Thyroid gland (tissue), 4 donors: ENCODE measurements at regions not wholly inside any gene's neighbourhood (a gene's known extent, or its start where the extent isn't known, plus 50 kb on each side); places are given as distances from the start of the nearest gene placed in this dataset.

ENCODE experiments used
- POLR2A ChIP-seq, 2 donors: fragments of 450-650 bp; IDR thresholded peaks; one replicate each; pipeline ENCODE4 v1.6.1; 2017; ENCODE audit warnings: antibody characterized with exemption in 2 of 2, mild to moderate bottlenecking in 2 of 2, moderate library complexity in 1 of 2
- TF ChIP-seq, protein P1 (sequence below), 6 experiments: fragments of 200-600 bp in 3 of 6; fragments of 450-650 bp in 3 of 6; sonication (generic) in 3 of 6; IDR thresholded peaks; one replicate each; pipeline ENCODE4 v1.5.1; 2016 to 2019; ENCODE audit warnings: antibody characterized with exemption in 6 of 6, mild to moderate bottlenecking in 2 of 6, inconsistent platforms in 1 of 6, moderate library complexity in 1 of 6

GRCh38 chr2:177129610-177130009 lies 83.0 kb upstream of the HNRNPA3 start:
- TF ChIP-seq, protein P1, sequence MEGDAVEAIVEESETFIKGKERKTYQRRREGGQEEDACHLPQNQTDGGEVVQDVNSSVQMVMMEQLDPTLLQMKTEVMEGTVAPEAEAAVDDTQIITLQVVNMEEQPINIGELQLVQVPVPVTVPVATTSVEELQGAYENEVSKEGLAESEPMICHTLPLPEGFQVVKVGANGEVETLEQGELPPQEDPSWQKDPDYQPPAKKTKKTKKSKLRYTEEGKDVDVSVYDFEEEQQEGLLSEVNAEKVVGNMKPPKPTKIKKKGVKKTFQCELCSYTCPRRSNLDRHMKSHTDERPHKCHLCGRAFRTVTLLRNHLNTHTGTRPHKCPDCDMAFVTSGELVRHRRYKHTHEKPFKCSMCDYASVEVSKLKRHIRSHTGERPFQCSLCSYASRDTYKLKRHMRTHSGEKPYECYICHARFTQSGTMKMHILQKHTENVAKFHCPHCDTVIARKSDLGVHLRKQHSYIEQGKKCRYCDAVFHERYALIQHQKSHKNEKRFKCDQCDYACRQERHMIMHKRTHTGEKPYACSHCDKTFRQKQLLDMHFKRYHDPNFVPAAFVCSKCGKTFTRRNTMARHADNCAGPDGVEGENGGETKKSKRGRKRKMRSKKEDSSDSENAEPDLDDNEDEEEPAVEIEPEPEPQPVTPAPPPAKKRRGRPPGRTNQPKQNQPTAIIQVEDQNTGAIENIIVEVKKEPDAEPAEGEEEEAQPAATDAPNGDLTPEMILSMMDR (IDR thresholded peaks at IDR 0.05): no peak
- no peak for TF ChIP-seq POLR2A (IDR thresholded peaks at IDR 0.05)
